NCI-H774 (cell line): ENCODE measurements at regions not wholly inside any gene's neighbourhood (a gene's known extent, or its start where the extent isn't known, plus 50 kb on each side); places are given as distances from the start of the nearest gene placed in this dataset.

Experiments
- DNase-seq: peaks from one replicate; lab custom pipeline; 2025; lab: John Stamatoyannopoulos, UW

GRCh38 chr6:1482381-1483166 lies 93.2 kb downstream of the FOXF2 start:
- no peak for DNase-seq

- DNase-seq, result no peak
These were observed 96.3 kb downstream of the FOXF2 start for GRCh38 chr6:1485678-1486077.

GRCh38 chr6:1486387-1486786 lies 97.0 kb downstream of the FOXF2 start:
- DNase-seq, result no peak

- no peak for DNase-seq
These were observed 97.9 kb downstream of the FOXF2 start for GRCh38 chr6:1487239-1487638.

GRCh38 chr6:1491025-1491424 lies 101.6 kb downstream of the FOXF2 start:
- DNase-seq, result no peak

- DNase-seq, result no peak
These were observed 102.4 kb downstream of the FOXF2 start for GRCh38 chr6:1491591-1492319.

- no peak for DNase-seq
These were observed 105.3 kb downstream of the FOXF2 start for GRCh38 chr6:1494671-1495070.

- no peak for DNase-seq
These were observed 106.0 kb downstream of the FOXF2 start for GRCh38 chr6:1495344-1495743.

- no peak for DNase-seq
These were observed 106.7 kb downstream of the FOXF2 start for GRCh38 chr6:1496092-1496491.

GRCh38 chr6:1496836-1497760 lies 107.7 kb downstream of the FOXF2 start:
- DNase-seq, result no peak

- DNase-seq, result no peak
These were observed 108.4 kb downstream of the FOXF2 start for GRCh38 chr6:1497761-1498105.

- DNase-seq, result no peak
These were observed 109.2 kb downstream of the FOXF2 start for GRCh38 chr6:1498491-1499113.

- DNase-seq, result no peak
These were observed 109.9 kb upstream of the FOXC1 start for GRCh38 chr6:1499777-1500176.

GRCh38 chr6:1500913-1501312 lies 108.8 kb upstream of the FOXC1 start:
- DNase-seq, result no peak

GRCh38 chr6:1502041-1502440 lies 107.7 kb upstream of the FOXC1 start:
- peak; percentile 4 for DNase-seq

GRCh38 chr6:1503811-1504210 lies 105.9 kb upstream of the FOXC1 start:
- DNase-seq, result no peak

GRCh38 chr6:1504465-1504864 lies 105.2 kb upstream of the FOXC1 start:
- DNase-seq, result no peak

GRCh38 chr6:1507251-1507650 lies 102.5 kb upstream of the FOXC1 start:
- no peak for DNase-seq

- DNase-seq, result no peak
These were observed 100.5 kb upstream of the FOXC1 start for GRCh38 chr6:1509241-1509640.

- DNase-seq, result no peak
These were observed 99.5 kb upstream of the FOXC1 start for GRCh38 chr6:1510239-1510638.

GRCh38 chr6:1513215-1513780 lies 96.4 kb upstream of the FOXC1 start:
- DNase-seq, result no peak

GRCh38 chr6:1514078-1514477 lies 95.6 kb upstream of the FOXC1 start:
- DNase-seq, result peak; percentile 1
